OCI-LY3 (cell line): ENCODE measurements at regions not wholly inside any gene's neighbourhood (a gene's known extent, or its start where the extent isn't known, plus 50 kb on each side); places are given as distances from the start of the nearest gene placed in this dataset.

Experiments used
- CTCF ChIP-seq: fragments of 200-600, 300-600 bp; sonication (generic); IDR thresholded peaks from 2 replicates; pipeline ENCODE4 v1.5.1; 2014; ENCODE audit warnings: antibody characterized with exemption, low read length, low read depth
- EZH2phosphoT487 ChIP-seq: fragments of 200-600 bp; shearing (Covaris generic); IDR thresholded peaks from 2 replicates; pipeline ENCODE4 v1.6.1; 2018; ENCODE audit warnings: antibody characterized with exemption, mixed run types, low read depth

GRCh38 chr9:89768051-89768450 lies 163.2 kb downstream of the GADD45G start:
- TF ChIP-seq CTCF, result no peak
- TF ChIP-seq EZH2phosphoT487, result no peak
